GM12878 (cell line): ENCODE measurements at regions not wholly inside any gene's neighbourhood (a gene's known extent, or its start where the extent isn't known, plus 50 kb on each side); places are given as distances from the start of the nearest gene placed in this dataset.

Experiments
- ATAC-seq: fragments of 200-7000 bp; cut with Tn5 transposase; 3 replicates; pipeline ENCODE4 v1.9.1; 2020; ENCODE audit warnings: mild to moderate bottlenecking, moderate library complexity
- BruUV-seq: library from RNA; stranded (reverse); fragments of 400-500 nt; replicated peaks from 2 replicates; lab custom pipeline; 2021; lab: Mats Ljungman, UMichigan
- CTCF ChIA-PET: fragments of 300-600 bp; sonication (Branson Sonifier 250); formaldehyde crosslinking; extraction: SDS; loops from one replicate; lab custom pipeline; 2021; ENCODE audit warnings: inconsistent platforms; lab: Yijun Ruan, JAX
- POLR2A ChIA-PET: fragments of 350-600 bp; formaldehyde crosslinking; extraction: SDS; loops from one replicate; lab custom pipeline; 2021; ENCODE audit warnings: inconsistent platforms; lab: Charles Lee
- RAD21 ChIA-PET: fragments of 300-600 bp; sonication (Branson Sonifier 250); formaldehyde crosslinking; loops from one replicate; lab custom pipeline; 2023; ENCODE audit warnings: antibody characterized with exemption; ENCODE audit not compliant: unreplicated experiment; lab: Charles Lee
- SMC1A ChIA-PET: fragments of 300-600 bp; sonication (Branson Sonifier 250); formaldehyde crosslinking; loops from one replicate; lab custom pipeline; 2023; ENCODE audit not compliant: unreplicated experiment, uncharacterized antibody; lab: Charles Lee
- DNase-seq: peaks from one replicate; pipeline ENCODE4 v3.0.0-alpha.2; 2011; ENCODE audit warnings: low read depth, low spot score
- FAIRE-seq: peaks from 3 replicates; lab custom pipeline; 2011; peaks lifted over from hg19 to GRCh38; lab: Jason Lieb, UNC
- H2AFZ ChIP-seq: 2 replicates; pipeline ENCODE4 v1.6.0; 2011; ENCODE audit warnings: low read depth, low read length, control low read depth; ENCODE audit not compliant: control insufficient read depth
- H3K27ac ChIP-seq: 2 replicates; pipeline ENCODE4 v1.5.1; 2011; ENCODE audit warnings: control low read depth; ENCODE audit not compliant: control insufficient read depth, insufficient read depth
- H3K27me3 ChIP-seq, 2 experiments: replicated peaks in 1 of 2; 2 replicates each; pipeline versions ENCODE4 v1.6.0 to v1.6.1; 2011; ENCODE audit warnings: low read length in 1 of 2; ENCODE audit not compliant: control insufficient read depth in 2 of 2, insufficient read depth in 2 of 2
- H3K36me3 ChIP-seq, 2 experiments: 2 replicates each; pipeline ENCODE4 v1.5.1; 2011; ENCODE audit warnings: low read length in 1 of 2; ENCODE audit not compliant: control insufficient read depth in 2 of 2, insufficient read depth in 2 of 2
- H3K4me1 ChIP-seq: 2 replicates; pipeline ENCODE4 v1.6.1; 2011; ENCODE audit warnings: mild to moderate bottlenecking, low read length, moderate library complexity, mixed read lengths; ENCODE audit not compliant: control insufficient read depth, insufficient read depth
- H3K4me2 ChIP-seq: 2 replicates; pipeline ENCODE4 v1.6.0; 2011; ENCODE audit warnings: control low read depth; ENCODE audit not compliant: control insufficient read depth, insufficient read depth
- H3K4me3 ChIP-seq: fragments of 200-600 bp; sonication (generic); 2 replicates; pipeline ENCODE4 v1.5.1; 2016
- H3K79me2 ChIP-seq: 2 replicates; pipeline ENCODE4 v1.6.0; 2011; ENCODE audit warnings: low read length; ENCODE audit not compliant: control insufficient read depth, insufficient read depth
- H3K9ac ChIP-seq: 2 replicates; pipeline ENCODE4 v1.8.0; 2011; ENCODE audit warnings: low read length, control low read depth, mixed read lengths; ENCODE audit not compliant: control insufficient read depth, insufficient read depth
- H3K9me3 ChIP-seq: replicated peaks from 3 replicates; pipeline ENCODE4 v1.5.1; 2011; ENCODE audit warnings: mild to moderate bottlenecking, low read length; ENCODE audit not compliant: control insufficient read depth, insufficient read depth
- H4K20me1 ChIP-seq: 2 replicates; pipeline ENCODE4 v1.6.0; 2011; ENCODE audit not compliant: control insufficient read depth, insufficient read depth
- ASH2L ChIP-seq: fragments of 300-600, 200-600 bp; sonication (generic); IDR thresholded peaks from 2 replicates; pipeline ENCODE4 v1.6.1; 2017; ENCODE audit warnings: low read depth, mild to moderate bottlenecking, borderline replicate concordance
- CHD1 ChIP-seq: IDR thresholded peaks from 2 replicates; pipeline ENCODE4 v1.6.1; 2012; ENCODE audit warnings: low read depth, low read length, improper control_type of control experiment
- EGR1 ChIP-seq, 2 experiments: IDR thresholded peaks; 1 replicate in 1 of 2; 2 replicates in 1 of 2; pipeline ENCODE4 v1.6.1; 2011 to 2012; ENCODE audit warnings: low read depth in 2 of 2, low read length in 2 of 2, borderline replicate concordance in 1 of 2, mild to moderate bottlenecking in 1 of 2, moderate library complexity in 1 of 2
- FOXK2 ChIP-seq: fragments of 450-650 bp; IDR thresholded peaks from 2 replicates; pipeline ENCODE4 v1.6.1; 2017; ENCODE audit warnings: mild to moderate bottlenecking, moderate library complexity
- HCFC1 ChIP-seq: fragments of 150-350 bp; IDR thresholded peaks from 2 replicates; pipeline ENCODE4 v1.6.1; 2014; ENCODE audit warnings: low read length
- IKZF2 ChIP-seq, 2 experiments: fragments of 450-650 bp; IDR thresholded peaks; 2 replicates each; pipeline ENCODE4 v1.6.1; 2017; ENCODE audit warnings: mild to moderate bottlenecking in 2 of 2, moderate library complexity in 2 of 2
- PBX3 ChIP-seq: IDR thresholded peaks from 2 replicates; pipeline ENCODE4 v1.6.1; 2011; ENCODE audit warnings: mild to moderate bottlenecking, low read depth, low read length, moderate library complexity; ENCODE audit not compliant: insufficient replicate concordance
- RCOR1 ChIP-seq: conservative IDR thresholded peaks from 2 replicates; pipeline ENCODE4 v1.6.1; 2012; ENCODE audit warnings: low read depth, low read length, improper control_type of control experiment
- SKIL ChIP-seq: fragments of 450-650 bp; IDR thresholded peaks from 2 replicates; pipeline ENCODE4 v1.6.1; 2017; ENCODE audit warnings: mild to moderate bottlenecking, low read depth, inconsistent platforms; ENCODE audit not compliant: poor library complexity, severe bottlenecking
- SREBF2 ChIP-seq: IDR thresholded peaks from 2 replicates; pipeline ENCODE4 v1.6.1; 2012; ENCODE audit warnings: mild to moderate bottlenecking, low read length
- ZNF217 ChIP-seq: fragments of 450-650 bp; IDR thresholded peaks from 2 replicates; pipeline ENCODE4 v1.6.1; 2017; ENCODE audit warnings: antibody characterized with exemption, mild to moderate bottlenecking
- ZSCAN29 ChIP-seq: fragments of 450-650 bp; IDR thresholded peaks from 2 replicates; pipeline ENCODE4 v1.6.1; 2017; ENCODE audit warnings: mild to moderate bottlenecking, moderate library complexity
- ZZZ3 ChIP-seq: IDR thresholded peaks from 2 replicates; pipeline ENCODE4 v1.6.1; 2011; ENCODE audit warnings: low read depth; ENCODE audit not compliant: control insufficient read depth, insufficient read length
- WGBS: methylation state at CpG from one replicate; pipeline ENCODE4 v1.1.6; 2016; ENCODE audit warnings: low lambda C conversion rate; ENCODE audit not compliant: insufficient replicate concordance, insufficient coverage; ENCODE audit errors: missing lambda C conversion rate; 5-methylcytosine and 5-hydroxymethylcytosine counted together
- in situ Hi-C: fragments of 300-500 bp; cut with MboI; formaldehyde crosslinking; loops from 9 replicates; pipeline ENCODE4 v1.14.3; 2018; ENCODE audit warnings: mixed read lengths
- intact Hi-C: fragments of 100-400 bp; cut with micrococcal nuclease; formaldehyde crosslinking; loops from one replicate; pipeline ENCODE4 v1.14.2; 2022; ENCODE audit not compliant: unreplicated experiment

- in situ Hi-C loops, result no loop called here
- DNase-seq, result no peak
- Histone ChIP-seq H3K36me3 (no peaks in the 10 kb centered on the region), H4K20me1 (no peaks in the 10 kb centered on the region), H3K9ac (no peak overlapping the region), H3K27me3 (no peaks in the 10 kb centered on the region), H3K4me3 (no peak overlapping the region)
- ChIA-PET SMC1A (interaction anchor here (0.7 to 5.6 kb wide), 5 partner anchors 8 to 184 kb away, joined by 3 to 51 read pairs (median 3); no protein-coding TSS in a partner anchor), POLR2A (interaction anchor here (1.0 to 1.5 kb wide), 2 partner anchors 8 to 28 kb away, joined by 3 to 4 read pairs; no protein-coding TSS in a partner anchor), RAD21 (interaction anchor here (1.6 to 3.5 kb wide), 3 partner anchors 12 to 27 kb away, joined by 6 to 22 read pairs (median 13); no protein-coding TSS in a partner anchor)
- no TSS peak for BruUV-seq
- 29% methylated on average over 14 of the region's 14 CpGs for WGBS
- intact Hi-C loops, result no loop called here
- TF ChIP-seq FOXK2 (no peak), ZZZ3 (no peak), ZSCAN29 (no peak)
- TF ChIP-seq, all 136 proteins: peak for 0
- Histone ChIP-seq H2AFZ (no peak overlapping the region), H3K4me2 (no peak overlapping the region), H3K79me2 (no peaks in the 10 kb centered on the region), H3K9me3 (no peaks in the 10 kb centered on the region; the same call in 2 of the 3 replicates), H3K4me1 (no peaks in the 10 kb centered on the region; the same call in 1 of the 2 replicates), H3K27ac (no peak overlapping the region)
- peak; percentile 58 for ATAC-seq
- peak; percentile 27 for FAIRE-seq
- CTCF ChIA-PET, result interaction anchor here (1.0 to 2.9 kb wide), 2 partner anchors 14 to 28 kb away, joined by 3 to 13 read pairs; no protein-coding TSS in a partner anchor
Observed at GRCh38 chrX:39826813-39827543, 270.8 kb downstream of the BCOR start.

- BruUV-seq, result no TSS peak
- WGBS, result 6% methylated on average over 14 of the region's 14 CpGs
- intact Hi-C loops (no loop called here), in situ Hi-C loops (no loop called here)
- Histone ChIP-seq H2AFZ (no peak overlapping the region), H3K4me2 (no peak overlapping the region), H3K4me3 (no peak overlapping the region), H3K36me3 (no peaks in the 10 kb centered on the region), H4K20me1 (no peaks in the 10 kb centered on the region), H3K9ac (no peak overlapping the region), H3K27me3 (no peaks in the 10 kb centered on the region), H3K79me2 (no peaks in the 10 kb centered on the region), H3K27ac (no peak overlapping the region), H3K4me1 (no peaks in the 10 kb centered on the region; the same call in 1 of the 2 replicates), H3K9me3 (no peaks in the 10 kb centered on the region; the same call in 2 of the 3 replicates)
- ATAC-seq, result peak; percentile 90
- no peak for DNase-seq
- ChIA-PET RAD21 (interaction anchor here (1.6 to 3.5 kb wide), 3 partner anchors 13 to 26 kb away, joined by 6 to 22 read pairs (median 13); no protein-coding TSS in a partner anchor), CTCF (interaction anchor here (1.0 to 2.9 kb wide), 2 partner anchors 15 to 27 kb away, joined by 3 to 13 read pairs; no protein-coding TSS in a partner anchor), SMC1A (interaction anchor here (1.6 to 5.6 kb wide), 2 partner anchors 9 to 25 kb away, joined by 7 to 51 read pairs; no protein-coding TSS in a partner anchor), POLR2A (interaction anchor here (1.3 to 1.5 kb wide), 2 partner anchors 9 to 27 kb away, joined by 4 read pairs; no protein-coding TSS in a partner anchor)
- no peak for FAIRE-seq
- no peak for TF ChIP-seq RCOR1
- no peak for TF ChIP-seq SREBF2
- TF ChIP-seq SKIL, result peak; percentile 40
- TF ChIP-seq CHD1, result no peak
- TF ChIP-seq PBX3, result peak; percentile 39
- TF ChIP-seq ZNF217, result no peak
- no peak for TF ChIP-seq EGR1 (IDR thresholded peaks at IDR 0.05; ENCODE audit: borderline replicate concordance in 1 of 2, low read depth in 2 of 2, low read length in 2 of 2)
- no peak for TF ChIP-seq HCFC1
- TF ChIP-seq IKZF2 (IDR thresholded peaks at IDR 0.05), result no peak
- TF ChIP-seq ASH2L, result no peak
Observed at GRCh38 chrX:39827951-39828350, 269.8 kb downstream of the BCOR start.
